ENCODE measurements at regions not wholly inside any gene's neighbourhood (a gene's known extent, or its start where the extent isn't known, plus 50 kb on each side); places are given as distances from the start of the nearest gene placed in this dataset.

GRCh38 chr7:118076564-118076963 lies 107.4 kb upstream of the LSM8 start:
- no peak for DNase-seq (ENCODE audit: low read depth, low spot score)

- DNase-seq (ENCODE audit: low read depth, low spot score): no peak
These were observed 105.9 kb upstream of the LSM8 start for GRCh38 chr7:118078015-118078414.

GRCh38 chr7:118079369-118079768 lies 104.6 kb upstream of the LSM8 start:
- DNase-seq (ENCODE audit: low read depth, low spot score): no peak

- DNase-seq (ENCODE audit: low read depth, low spot score): peak; percentile 1
These were observed 103.0 kb upstream of the LSM8 start for GRCh38 chr7:118080947-118081346.

GRCh38 chr7:118082506-118082905 lies 101.5 kb upstream of the LSM8 start:
- DNase-seq (ENCODE audit: low read depth, low spot score): no peak

GRCh38 chr7:118085000-118085399 lies 99.0 kb upstream of the LSM8 start:
- no peak for DNase-seq (ENCODE audit: low read depth, low spot score)

GRCh38 chr7:118087126-118087525 lies 96.8 kb upstream of the LSM8 start:
- DNase-seq (ENCODE audit: low read depth, low spot score): no peak

- DNase-seq (ENCODE audit: low read depth, low spot score): no peak
These were observed 89.9 kb upstream of the LSM8 start for GRCh38 chr7:118094044-118094443.

GRCh38 chr7:118104812-118105441 lies 79.0 kb upstream of the LSM8 start:
- DNase-seq (ENCODE audit: low read depth, low spot score): no peak

GRCh38 chr7:118109607-118110006 lies 74.4 kb upstream of the LSM8 start:
- no peak for DNase-seq (ENCODE audit: low read depth, low spot score)

- DNase-seq (ENCODE audit: low read depth, low spot score): no peak
These were observed 73.6 kb upstream of the LSM8 start for GRCh38 chr7:118110178-118110925.

GRCh38 chr7:118111347-118111746 lies 72.6 kb upstream of the LSM8 start:
- DNase-seq (ENCODE audit: low read depth, low spot score): no peak

- no peak for DNase-seq (ENCODE audit: low read depth, low spot score)
These were observed 69.8 kb upstream of the LSM8 start for GRCh38 chr7:118114175-118114574.

- DNase-seq (ENCODE audit: low read depth, low spot score): no peak
These were observed 54.7 kb upstream of the LSM8 start for GRCh38 chr7:118129041-118129795.

GRCh38 chr7:118132764-118133163 lies 51.2 kb upstream of the LSM8 start:
- no peak for DNase-seq (ENCODE audit: low read depth, low spot score)
